ENCODE measurements at regions not wholly inside any gene's neighbourhood (a gene's known extent, or its start where the extent isn't known, plus 50 kb on each side); places are given as distances from the start of the nearest gene placed in this dataset.

- TF ChIP-seq CTCF (IDR thresholded peaks at IDR 0.05) (no peak), POLR2A (IDR thresholded peaks at IDR 0.05) (no peak)
Measured at GRCh38 chr2:149652926-149653325, 65.4 kb upstream of the MMADHC start.

Data from esophagus squamous epithelium (tissue), 4 donors.